ENCODE measurements at regions not wholly inside any gene's neighbourhood (a gene's known extent, or its start where the extent isn't known, plus 50 kb on each side); places are given as distances from the start of the nearest gene placed in this dataset.
"Not testable (repeated sequence)": the region's sequence is repeated elsewhere in the genome, so short reads cannot be mapped to it uniquely, and the experiment has no call there.

DNA sequence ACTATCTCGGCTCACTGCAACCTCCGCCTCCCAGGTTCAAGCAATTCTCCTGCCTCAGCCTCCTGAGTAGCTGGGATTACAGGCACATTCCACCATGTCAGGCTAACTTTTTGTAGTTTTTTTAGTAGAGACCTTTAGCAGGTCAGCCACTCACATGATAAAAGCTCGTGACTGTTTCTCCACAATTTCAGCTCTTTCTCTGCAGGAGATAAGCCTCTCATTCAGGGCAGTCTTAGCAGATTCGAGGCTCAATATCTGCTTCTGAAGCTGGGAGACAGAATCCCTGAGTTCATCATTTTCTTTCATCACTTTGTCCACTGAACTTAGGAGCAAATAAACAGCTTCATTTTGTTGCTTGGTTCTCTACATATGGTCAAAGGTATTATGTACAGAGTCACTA lies 345.9 kb upstream of the NDST4 start:
- not testable (repeated sequence) for TF ChIP-seq POLR2A (IDR thresholded peaks at IDR 0.05)
- TF ChIP-seq, protein P1, sequence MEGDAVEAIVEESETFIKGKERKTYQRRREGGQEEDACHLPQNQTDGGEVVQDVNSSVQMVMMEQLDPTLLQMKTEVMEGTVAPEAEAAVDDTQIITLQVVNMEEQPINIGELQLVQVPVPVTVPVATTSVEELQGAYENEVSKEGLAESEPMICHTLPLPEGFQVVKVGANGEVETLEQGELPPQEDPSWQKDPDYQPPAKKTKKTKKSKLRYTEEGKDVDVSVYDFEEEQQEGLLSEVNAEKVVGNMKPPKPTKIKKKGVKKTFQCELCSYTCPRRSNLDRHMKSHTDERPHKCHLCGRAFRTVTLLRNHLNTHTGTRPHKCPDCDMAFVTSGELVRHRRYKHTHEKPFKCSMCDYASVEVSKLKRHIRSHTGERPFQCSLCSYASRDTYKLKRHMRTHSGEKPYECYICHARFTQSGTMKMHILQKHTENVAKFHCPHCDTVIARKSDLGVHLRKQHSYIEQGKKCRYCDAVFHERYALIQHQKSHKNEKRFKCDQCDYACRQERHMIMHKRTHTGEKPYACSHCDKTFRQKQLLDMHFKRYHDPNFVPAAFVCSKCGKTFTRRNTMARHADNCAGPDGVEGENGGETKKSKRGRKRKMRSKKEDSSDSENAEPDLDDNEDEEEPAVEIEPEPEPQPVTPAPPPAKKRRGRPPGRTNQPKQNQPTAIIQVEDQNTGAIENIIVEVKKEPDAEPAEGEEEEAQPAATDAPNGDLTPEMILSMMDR (IDR thresholded peaks at IDR 0.05): not testable (repeated sequence)

Measured in vagina (tissue), 2 donors.